Jurkat, Clone E6-1 (cell line): ENCODE measurements at regions not wholly inside any gene's neighbourhood (a gene's known extent, or its start where the extent isn't known, plus 50 kb on each side); places are given as distances from the start of the nearest gene placed in this dataset.

Source experiments
- DNase-seq: peaks from one replicate; pipeline ENCODE4 v3.0.0-alpha.2; 2011; ENCODE audit warnings: low read depth, low spot score
- H3K4me3 ChIP-seq: 2 replicates; pipeline ENCODE4 v1.5.1; 2011; ENCODE audit warnings: mild to moderate bottlenecking, low read length, control low read depth, moderate library complexity

DNA sequence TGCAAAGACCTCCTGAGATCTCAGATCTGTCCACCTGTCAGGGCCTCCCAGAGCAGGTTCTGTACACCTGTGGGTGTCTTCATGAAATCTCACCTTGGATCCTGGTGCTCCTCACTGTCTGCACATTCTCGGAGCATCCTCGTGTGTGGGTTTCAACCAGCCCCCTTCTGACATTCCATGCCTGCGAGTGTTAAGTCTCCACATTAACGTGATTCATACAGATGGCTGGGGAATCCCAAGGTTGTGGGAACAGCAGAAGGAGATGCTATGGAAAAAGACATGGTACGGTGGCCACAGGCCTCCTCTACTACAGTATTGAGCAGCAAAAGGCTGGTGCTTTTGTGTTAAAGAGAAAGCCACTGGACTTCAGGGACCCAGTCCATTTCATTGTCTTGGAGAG lies 556.5 kb downstream of the DHX35 start:
- no peak for DNase-seq
- H3K4me3 ChIP-seq = no peak overlapping the region

DNA sequence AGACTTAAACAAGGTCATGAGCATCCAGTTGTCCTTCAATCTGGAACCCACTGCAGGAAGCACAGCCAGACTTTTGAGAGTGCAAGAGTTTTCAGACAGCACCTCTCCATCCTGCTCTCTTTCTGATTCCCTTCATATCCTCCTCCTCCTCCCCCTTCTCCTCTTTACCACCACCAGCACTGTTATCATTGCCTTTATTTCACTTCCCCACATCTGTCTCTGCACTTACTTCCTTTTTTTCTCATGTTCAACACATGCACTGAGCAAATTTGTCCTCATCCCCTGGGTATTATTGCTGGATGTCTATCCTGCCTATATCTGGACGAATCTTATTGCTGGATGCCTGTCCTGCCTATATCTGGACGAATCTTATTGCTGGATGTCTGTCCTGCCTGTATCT lies 554.8 kb downstream of the DHX35 start:
- DNase-seq = no peak
- no peak overlapping the region for H3K4me3 ChIP-seq

DNA sequence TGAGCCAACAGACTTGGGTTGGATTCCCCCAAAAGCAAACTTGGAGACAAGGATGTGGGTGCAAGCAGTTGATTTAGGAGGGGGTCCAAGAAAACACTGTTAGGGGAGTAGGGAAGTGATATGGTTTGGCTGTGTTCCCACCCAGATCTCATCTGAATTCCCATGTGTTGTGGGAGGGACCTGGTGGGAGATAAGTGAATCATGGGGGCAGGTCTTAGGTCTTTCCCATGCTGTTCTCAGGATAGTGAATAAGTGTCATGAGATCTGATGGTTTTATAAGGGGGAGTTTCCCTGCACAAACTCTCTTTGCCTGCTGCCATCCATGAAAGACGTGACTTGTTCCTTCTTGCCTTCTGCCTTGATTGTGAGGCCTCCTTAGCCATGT lies 542.6 kb downstream of the DHX35 start:
- no peak for DNase-seq
- no peak overlapping the region for H3K4me3 ChIP-seq

DNA sequence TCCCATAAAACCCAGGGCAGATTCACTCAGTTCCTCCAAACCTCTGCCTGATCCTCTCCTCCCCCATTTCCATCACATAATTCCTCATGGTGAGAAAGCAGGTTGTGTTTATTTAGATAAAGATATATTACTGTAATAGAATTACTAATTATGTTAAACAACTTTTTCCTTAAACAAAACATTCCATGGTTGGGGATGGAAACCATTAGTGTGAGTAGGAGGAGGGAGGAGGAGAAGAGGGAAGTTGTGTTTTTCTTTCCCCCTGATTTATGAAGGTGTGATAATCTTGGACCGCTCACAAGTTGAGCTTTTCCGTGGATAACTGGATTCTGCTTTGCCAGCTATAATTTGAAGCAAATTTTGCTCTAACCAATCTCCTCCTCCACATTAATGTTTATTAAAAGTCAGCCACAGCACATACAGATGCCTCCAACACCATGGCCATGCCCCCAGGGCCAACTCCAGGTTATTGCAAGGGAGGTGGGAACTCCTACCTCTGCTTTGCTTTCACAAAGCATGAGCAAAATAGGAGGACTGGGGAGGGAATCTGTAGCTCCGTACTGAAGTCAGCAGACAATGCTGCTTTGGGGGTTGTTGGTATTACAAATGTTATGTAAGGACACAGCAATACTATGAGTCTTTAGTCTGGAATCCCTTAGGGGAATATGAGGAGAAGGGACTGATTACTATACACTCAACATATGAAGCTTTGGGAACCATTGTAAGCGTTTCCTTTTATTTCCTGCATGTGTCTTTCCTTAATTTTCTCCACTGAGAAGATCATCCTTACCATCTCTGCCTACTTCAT lies 542.0 kb downstream of the DHX35 start:
- DNase-seq = no peak
- H3K4me3 ChIP-seq = no peak overlapping the region

DNA sequence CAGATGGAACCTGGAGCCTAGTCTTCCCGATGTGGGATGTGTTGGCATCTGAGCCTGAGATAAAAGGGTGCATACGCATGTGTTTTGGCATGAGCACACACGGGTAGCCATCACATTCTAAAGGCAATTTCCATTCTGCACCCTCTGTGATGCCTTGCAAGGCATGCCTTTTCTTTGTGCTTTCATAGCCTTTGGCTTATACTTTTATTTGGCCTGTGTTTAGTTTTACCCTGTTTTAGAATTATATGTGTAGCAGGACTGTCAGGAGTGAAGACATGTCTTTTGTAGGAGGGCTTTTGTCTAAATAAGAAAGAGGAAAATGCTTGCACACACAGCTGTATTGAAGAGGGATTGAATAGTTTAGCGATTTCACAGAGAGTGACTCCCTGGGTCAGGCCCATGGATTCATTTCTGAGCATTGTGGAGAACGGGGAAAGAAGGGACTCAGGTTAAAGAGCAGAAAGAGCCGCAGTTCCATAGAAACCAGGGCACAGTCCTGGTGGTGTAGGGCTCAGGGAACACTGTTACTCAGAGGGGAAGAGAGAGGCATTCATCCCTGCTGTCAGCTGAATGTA lies 530.2 kb downstream of the DHX35 start:
- H3K4me3 ChIP-seq = no peak overlapping the region
- no peak for DNase-seq

DNA sequence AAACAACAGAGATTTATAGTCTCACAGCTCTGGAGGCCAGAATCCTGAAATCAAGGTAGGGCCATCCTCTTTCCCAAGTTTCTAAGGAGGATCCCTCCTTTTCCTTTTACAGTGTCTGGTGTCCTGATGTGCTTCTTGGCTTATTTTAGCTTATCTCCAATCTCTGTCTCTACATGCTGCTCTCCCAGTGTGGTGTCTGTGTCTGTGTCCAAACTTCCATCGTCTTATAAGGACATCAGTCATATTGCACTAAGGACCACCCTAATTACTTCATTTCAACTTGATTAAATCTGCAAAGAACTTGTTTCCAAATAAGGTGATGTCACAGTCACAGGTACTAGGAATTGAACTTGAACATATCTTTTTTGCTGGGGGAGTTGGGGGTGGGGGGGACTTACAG lies 529.6 kb downstream of the DHX35 start:
- H3K4me3 ChIP-seq = no peak overlapping the region
- DNase-seq = no peak

DNA sequence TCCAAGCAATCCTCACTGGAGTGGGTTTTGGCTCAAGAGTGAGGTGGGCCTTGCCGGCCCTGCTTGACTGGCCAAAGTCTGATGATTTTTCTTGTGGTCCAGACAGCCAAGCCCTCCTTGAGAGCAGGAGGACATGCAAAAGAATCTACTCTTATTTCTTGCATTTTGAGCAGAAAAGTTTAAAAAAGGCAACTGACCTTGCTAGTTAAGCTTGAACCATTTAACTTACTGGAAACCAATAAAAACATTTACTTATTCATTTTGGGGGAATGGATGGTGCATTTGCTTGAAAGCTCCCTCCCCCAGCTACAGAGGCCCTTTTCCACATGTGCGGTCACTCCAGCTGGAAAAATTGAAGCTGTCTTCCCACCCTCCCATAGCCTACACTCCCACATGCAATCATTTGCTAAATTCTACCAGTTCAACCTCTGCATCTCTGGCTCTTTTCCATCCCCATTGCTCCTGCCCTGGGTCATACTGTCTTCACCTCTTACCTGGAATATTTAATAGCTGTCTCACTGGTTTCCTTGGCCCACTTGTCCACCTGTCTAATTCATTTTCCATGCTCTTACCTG lies 527.9 kb downstream of the DHX35 start:
- no peak for DNase-seq

DNA sequence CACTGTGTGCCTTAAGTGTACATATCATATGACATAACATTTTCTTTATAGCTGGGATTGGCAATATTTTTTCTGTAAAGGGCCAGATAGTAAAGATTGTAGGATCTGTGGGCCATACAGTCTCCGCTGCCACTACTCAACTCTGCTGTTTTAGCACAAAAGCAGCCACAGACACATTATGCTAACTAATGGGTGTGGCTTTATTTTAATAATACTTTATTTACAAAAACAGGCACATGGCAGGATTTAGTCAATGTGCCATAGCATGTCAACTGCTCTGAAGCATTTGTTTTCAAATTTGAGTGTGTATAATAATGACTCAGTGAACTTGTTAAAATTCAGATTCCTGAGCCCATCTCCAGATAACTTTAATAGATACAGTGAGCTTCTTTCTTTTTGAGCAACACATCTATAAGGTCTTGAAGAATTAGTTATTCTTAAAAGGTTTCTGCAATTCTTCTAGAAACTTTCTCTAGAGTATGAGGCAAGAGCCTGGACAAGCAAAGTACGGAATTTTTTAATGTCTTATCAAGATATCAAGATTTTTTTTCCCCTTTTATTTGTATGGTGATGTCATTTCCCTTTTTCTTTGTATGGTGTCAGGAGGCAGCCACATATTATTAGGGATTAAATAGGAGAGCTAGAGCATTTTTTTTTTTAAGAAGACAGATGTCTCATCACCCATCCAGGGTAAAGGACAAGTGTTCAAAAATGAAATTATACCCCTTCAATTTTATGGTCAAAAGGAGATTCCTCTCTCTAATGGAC lies 518.3 kb downstream of the DHX35 start:
- no peak overlapping the region for H3K4me3 ChIP-seq
- DNase-seq = no peak

More for the DNA sequence above, 527.9 kb downstream of the DHX35 start:
- H3K4me3 ChIP-seq = no peak overlapping the region

DNA sequence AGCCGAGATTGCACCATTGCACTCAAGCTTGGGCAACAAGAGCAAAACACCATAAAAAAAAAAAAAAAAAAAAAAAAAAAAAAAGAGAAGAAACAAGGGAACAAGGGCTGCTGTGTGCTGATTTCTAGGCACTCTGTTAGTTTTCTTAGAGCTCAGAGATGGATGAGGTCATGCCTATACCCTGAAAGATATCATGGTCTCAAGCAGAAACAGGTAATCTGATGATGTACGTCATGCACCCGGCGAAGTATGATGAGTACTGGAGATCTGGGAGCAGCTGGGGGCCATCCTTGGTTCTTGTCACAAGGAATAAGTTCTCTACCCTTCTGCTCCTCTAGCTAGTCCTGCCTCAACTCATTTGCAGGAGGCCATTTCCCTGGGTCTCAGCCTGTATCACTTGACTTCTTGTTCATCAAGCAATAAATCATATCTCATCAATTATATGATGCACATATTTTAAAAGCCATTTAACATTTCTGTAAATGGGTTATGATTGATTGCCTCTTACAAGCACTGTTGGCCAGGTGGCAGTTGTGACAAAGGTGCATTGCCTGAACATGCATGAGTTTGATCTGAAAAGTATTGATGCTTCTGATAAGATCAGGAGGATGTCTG lies 517.2 kb downstream of the DHX35 start:
- no peak for DNase-seq
- H3K4me3 ChIP-seq = no peak overlapping the region

DNA sequence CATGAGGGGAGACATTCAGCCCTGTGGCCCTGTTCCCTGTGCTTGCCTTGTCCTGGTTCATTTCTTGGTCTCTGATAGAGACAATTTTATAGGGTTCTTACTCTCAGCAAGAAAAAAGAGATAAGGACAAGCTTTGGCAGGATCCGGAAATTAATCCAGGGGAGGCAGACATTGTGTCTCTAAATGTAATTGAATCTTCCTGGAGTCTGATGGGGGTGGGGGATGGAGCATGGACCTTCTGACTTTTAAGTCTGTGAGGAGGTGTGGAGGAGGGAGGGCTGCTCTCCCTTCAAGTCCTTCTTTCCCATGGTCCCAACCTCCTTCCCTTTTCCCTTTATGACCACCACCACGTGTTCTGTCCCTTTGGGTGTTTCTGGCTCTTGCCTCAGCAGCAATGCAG lies 512.7 kb downstream of the DHX35 start:
- DNase-seq = no peak
- no peak overlapping the region for H3K4me3 ChIP-seq

DNA sequence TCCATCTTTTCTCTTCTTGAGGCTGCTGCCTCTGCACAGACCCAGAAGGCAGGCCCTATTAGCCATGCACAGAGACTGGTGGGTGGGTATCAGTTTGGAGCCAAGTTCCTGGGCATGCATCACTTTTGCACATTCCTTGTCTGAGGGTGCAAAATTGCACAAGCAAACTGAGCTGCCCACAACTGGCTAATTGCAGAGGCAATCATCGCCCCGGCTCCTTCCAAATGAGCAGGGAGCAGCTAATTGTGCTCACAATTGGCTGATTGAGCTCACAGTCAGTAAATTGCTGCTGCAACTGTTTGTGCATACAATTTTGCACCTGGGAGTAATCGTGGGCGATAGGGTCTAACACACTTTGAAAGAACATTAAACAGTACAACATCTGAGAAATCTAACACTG lies 511.4 kb downstream of the DHX35 start:
- H3K4me3 ChIP-seq = no peak overlapping the region

DNA sequence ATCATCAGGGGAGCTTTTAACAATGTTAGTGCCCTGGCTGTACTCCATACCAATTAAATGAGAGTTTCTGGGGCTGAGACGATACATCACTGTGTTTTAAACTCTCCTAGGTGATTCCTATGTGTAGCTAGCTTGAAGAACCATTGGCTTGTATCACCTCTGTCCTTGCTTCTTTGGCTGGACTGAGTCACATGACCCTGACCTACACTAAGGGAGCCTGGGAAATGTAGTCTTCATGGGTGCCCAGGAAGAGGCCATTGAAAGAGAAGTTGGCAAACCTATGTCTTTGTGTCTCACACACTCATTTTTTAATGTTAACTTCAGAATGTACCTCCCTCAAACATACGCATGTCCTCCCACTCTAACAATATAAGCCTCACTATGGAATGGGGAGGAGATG lies 506.6 kb downstream of the DHX35 start:
- no peak for DNase-seq
- H3K4me3 ChIP-seq = no peak overlapping the region

More for the DNA sequence above, 511.4 kb downstream of the DHX35 start:
- no peak for DNase-seq

DNA sequence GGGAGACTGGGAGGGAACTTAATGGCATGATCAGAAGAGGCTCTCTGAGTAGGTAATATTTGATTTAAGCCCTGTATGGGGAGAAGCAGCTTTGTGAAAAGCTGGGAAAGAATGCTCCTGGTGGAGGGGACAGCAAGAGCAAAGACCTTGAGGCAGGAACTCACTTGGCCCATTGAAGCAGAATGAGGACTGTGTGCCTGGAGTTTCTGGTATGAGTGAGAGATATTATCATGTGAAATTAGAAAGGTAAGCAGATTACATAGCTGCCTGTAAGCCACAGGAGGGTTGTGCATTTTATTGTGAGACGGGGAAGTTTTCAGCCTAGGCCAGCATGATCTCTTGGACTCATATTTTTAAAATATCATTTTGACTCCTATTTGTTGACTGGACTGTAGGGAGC lies 502.1 kb downstream of the DHX35 start:
- no peak overlapping the region for H3K4me3 ChIP-seq
- no peak for DNase-seq

DNA sequence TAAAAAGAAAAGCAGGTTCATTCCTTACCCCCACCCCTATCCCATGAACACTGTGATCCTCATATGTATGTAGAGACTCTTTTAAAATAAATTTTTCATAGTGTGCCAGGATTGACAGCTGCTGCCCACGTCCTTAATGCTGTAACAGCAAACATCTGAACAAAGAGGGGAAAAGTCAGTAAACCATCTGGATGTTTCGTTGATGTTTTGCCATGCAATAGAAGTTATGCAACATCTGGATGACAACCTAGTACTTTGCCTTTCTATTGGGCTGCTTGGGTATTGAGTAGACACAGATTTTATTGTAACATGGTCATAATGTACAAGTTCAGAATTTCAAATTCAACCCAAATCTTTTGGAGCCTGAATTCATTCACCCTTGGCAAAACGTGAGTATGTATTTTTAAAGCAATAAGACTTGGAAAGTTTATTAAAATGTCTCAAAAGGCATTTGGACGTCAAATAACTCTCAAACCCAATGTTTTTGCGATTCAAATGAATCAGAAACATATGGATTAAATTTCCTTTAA lies 500.3 kb downstream of the DHX35 start:
- H3K4me3 ChIP-seq = no peak overlapping the region
- DNase-seq = no peak

DNA sequence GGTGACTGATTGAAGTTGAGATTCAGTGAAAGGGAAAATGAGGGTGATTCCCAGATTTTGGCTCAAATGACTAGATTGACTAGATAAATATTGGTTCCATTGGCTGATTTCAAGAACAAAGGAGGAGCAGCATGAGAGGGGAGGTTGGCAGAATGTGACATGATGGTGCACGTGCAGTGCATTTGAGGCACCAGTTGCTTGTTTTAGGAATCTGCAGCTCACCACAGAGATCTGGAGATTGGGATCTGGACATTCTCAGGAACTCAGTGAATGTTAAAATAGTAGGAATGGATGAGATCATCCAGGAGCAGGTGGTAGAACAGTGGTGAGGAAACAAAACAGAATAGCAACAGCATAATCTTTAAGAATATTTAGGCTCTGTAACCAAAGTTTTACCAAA lies 496.3 kb downstream of the DHX35 start:
- H3K4me3 ChIP-seq = no peak overlapping the region
- no peak for DNase-seq

DNA sequence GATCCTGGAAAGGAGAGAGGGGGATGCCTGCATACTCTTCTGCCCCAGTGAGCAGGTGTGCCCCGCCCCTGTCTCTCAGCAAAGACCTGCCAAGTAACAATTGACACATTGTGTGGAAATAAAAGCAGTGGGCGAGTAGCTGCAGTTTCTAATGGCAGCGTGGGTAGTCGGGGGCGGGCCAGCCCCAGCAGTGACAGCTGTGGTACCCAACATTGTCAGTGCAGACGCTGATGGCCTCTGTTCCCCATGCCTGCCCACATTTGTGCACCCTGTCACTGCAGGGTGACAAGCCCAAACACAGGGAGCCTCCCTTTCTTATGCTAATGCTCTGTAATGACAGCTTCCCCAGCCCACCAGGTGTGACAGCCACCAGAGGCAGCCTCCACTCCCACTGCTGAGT lies 491.7 kb downstream of the DHX35 start:
- no peak overlapping the region for H3K4me3 ChIP-seq
- no peak for DNase-seq

DNA sequence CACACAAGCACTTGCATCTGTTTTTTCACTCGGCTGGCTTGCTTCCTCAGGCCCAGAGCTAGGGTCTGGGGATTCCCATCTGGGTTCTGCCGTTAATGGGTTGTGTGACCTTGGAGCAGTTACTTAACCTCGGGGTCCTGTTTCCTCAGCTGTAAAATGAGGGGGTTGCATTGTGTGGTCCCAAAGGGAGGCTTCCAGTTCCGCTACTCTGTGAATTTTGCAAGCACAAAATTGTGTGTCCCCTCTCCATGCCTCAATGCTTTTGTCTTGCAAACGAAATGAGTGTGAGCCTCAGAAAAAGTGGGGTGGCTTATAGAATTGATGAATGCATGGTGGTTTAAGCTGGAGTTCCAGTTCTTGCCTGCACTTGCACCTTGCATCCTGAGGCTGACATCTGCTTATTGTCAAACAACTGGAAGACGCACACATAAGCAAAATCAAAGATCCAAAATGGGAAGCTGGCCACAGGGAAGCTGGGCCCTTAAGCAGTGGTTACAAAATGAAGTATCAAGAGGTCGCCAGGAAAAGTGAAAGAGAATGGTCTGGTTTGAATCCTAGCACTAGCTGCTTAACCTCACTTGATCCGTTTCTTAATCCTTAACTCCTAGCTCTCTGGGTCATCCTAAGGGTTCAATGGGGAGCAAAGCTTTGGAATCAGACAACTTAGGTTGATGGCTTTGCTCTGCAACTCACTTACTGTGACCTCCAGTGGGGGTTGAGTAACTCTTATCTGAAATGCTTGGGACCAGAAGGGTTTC lies 490.6 kb downstream of the DHX35 start:
- no peak for DNase-seq
- no peak overlapping the region for H3K4me3 ChIP-seq

DNA sequence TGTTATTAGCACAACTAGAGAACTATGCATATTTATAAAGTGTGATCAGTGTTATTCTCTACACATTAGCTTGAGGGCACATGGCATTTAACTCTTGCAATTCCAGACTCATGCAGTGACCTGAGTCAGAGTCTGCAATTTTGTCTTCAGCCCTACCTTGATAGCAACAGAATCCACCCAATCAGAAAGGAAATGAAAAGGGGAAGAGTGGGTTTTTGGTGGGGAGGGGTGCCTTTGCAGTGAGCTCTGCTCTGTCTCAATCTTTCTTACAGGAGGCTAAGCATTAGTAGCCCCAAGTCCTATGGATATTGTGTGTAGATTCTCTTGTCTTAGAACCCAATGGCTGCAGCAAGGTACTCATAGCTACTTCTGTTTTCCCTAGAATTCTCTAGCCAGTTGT lies 489.2 kb downstream of the DHX35 start:
- no peak overlapping the region for H3K4me3 ChIP-seq
- DNase-seq = no peak

DNA sequence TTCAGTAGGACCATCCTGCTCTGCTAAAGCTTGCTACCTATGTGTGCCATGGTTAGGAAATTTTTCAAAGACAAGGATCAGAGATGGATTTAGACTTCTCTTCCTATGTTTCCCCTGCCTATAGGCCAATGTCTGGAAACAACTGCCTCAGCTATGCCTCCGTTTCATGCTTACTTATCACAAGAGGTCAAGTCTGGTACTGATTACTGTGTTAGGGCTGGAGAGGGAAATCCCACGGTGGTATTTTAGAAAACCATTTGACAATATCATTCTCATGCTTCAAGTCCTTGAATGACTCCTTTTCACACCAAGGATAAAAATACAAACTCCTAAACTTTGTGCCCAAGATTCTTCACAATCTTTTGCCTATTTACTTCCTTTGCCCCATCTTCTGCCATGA lies 484.3 kb downstream of the DHX35 start:
- no peak overlapping the region for H3K4me3 ChIP-seq
- no peak for DNase-seq
